H9 (cell line): ENCODE measurements at regions not wholly inside any gene's neighbourhood (a gene's known extent, or its start where the extent isn't known, plus 50 kb on each side); places are given as distances from the start of the nearest gene placed in this dataset.
A peak's percentile ranks its signal among the peaks of the same experiment; 100 is the strongest.

Experiments
- DNase-seq: peaks from one replicate; pipeline ENCODE4 v3.0.0-alpha.2; 2017
- H2AFZ ChIP-seq: one replicate; pipeline ENCODE4 v1.6.1; 2013; ENCODE audit warnings: mild to moderate bottlenecking, low read length, control low read depth, moderate library complexity
- H2AK5ac ChIP-seq: 2 replicates; pipeline ENCODE4 v1.6.1; 2013; ENCODE audit warnings: low read length, control low read depth, mixed read lengths; ENCODE audit not compliant: insufficient read length
- H2BK120ac ChIP-seq: one replicate; pipeline ENCODE4 v1.6.1; 2013; ENCODE audit warnings: low read depth, mild to moderate bottlenecking, low read length, control low read depth, inconsistent platforms; ENCODE audit not compliant: poor library complexity, severe bottlenecking
- H2BK12ac ChIP-seq: 2 replicates; pipeline ENCODE4 v1.6.1; 2013; ENCODE audit warnings: low read length, control low read depth, mixed read lengths, low read depth; ENCODE audit not compliant: insufficient read length
- H2BK15ac ChIP-seq: 2 replicates; pipeline ENCODE4 v1.6.1; 2013; ENCODE audit warnings: low read depth, low read length, control low read depth
- H2BK20ac ChIP-seq: one replicate; pipeline ENCODE4 v1.6.1; 2013; ENCODE audit warnings: low read depth, mild to moderate bottlenecking, low read length, control low read depth, inconsistent platforms; ENCODE audit not compliant: poor library complexity, severe bottlenecking
- H2BK5ac ChIP-seq: 2 replicates; pipeline ENCODE4 v1.6.1; 2013; ENCODE audit warnings: low read length, control low read depth, mixed read lengths; ENCODE audit not compliant: insufficient read length
- H3K14ac ChIP-seq: 2 replicates; pipeline ENCODE4 v1.6.1; 2013; ENCODE audit warnings: low read length, control low read depth; ENCODE audit not compliant: insufficient read depth
- H3K18ac ChIP-seq: 2 replicates; pipeline ENCODE4 v1.6.1; 2013; ENCODE audit warnings: low read depth, mild to moderate bottlenecking, mixed read lengths, low read length, control low read depth; ENCODE audit not compliant: insufficient read length
- H3K23ac ChIP-seq: 2 replicates; pipeline ENCODE4 v1.6.1; 2013; ENCODE audit warnings: low read length, control low read depth, mixed read lengths, low read depth; ENCODE audit not compliant: insufficient read length
- H3K23me2 ChIP-seq: 2 replicates; pipeline ENCODE4 v1.6.1; 2013; ENCODE audit warnings: low read depth, mild to moderate bottlenecking, mixed read lengths, low read length, control low read depth; ENCODE audit not compliant: insufficient read length, poor library complexity, severe bottlenecking
- H3K27ac ChIP-seq: 2 replicates; pipeline ENCODE4 v1.5.1; 2013; ENCODE audit warnings: low read length, control low read depth, mixed read lengths, low read depth; ENCODE audit not compliant: insufficient read length
- H3K27me3 ChIP-seq: 2 replicates; pipeline ENCODE4 v1.6.1; 2013; ENCODE audit warnings: low read length, control low read depth, inconsistent platforms; ENCODE audit not compliant: insufficient read depth
- H3K4ac ChIP-seq: 2 replicates; pipeline ENCODE4 v1.6.1; 2013; ENCODE audit warnings: low read depth, mild to moderate bottlenecking, control low read depth, inconsistent platforms, low read length, moderate library complexity
- H3K4me1 ChIP-seq: 2 replicates; pipeline ENCODE4 v1.6.1; 2013; ENCODE audit warnings: low read length, control low read depth, inconsistent platforms; ENCODE audit not compliant: insufficient read depth
- H3K4me2 ChIP-seq: 2 replicates; pipeline ENCODE4 v1.6.1; 2013; ENCODE audit warnings: low read length, control low read depth, mixed read lengths; ENCODE audit not compliant: insufficient read length, insufficient read depth
- H3K56ac ChIP-seq: 2 replicates; pipeline ENCODE4 v1.6.1; 2013; ENCODE audit warnings: low read depth, mild to moderate bottlenecking, mixed read lengths, low read length, control low read depth; ENCODE audit not compliant: insufficient read length
- H3K79me1 ChIP-seq: 2 replicates; pipeline ENCODE4 v1.6.1; 2013; ENCODE audit warnings: low read depth, mild to moderate bottlenecking, moderate library complexity, low read length, control low read depth, inconsistent platforms; ENCODE audit not compliant: insufficient read depth, poor library complexity, severe bottlenecking
- H3K79me2 ChIP-seq: 2 replicates; pipeline ENCODE4 v1.6.1; 2013; ENCODE audit warnings: low read length, control low read depth, inconsistent platforms; ENCODE audit not compliant: insufficient read depth
- H3K9ac ChIP-seq: 2 replicates; pipeline ENCODE4 v1.6.1; 2013; ENCODE audit warnings: low read length, control low read depth, mixed read lengths; ENCODE audit not compliant: insufficient read length; ENCODE audit errors: extremely low read depth
- H3K9me3 ChIP-seq: one replicate; pipeline ENCODE4 v1.6.1; 2013; ENCODE audit warnings: low read depth, low read length, inconsistent platforms; ENCODE audit not compliant: control insufficient read depth
- H3T11ph ChIP-seq: one replicate; pipeline ENCODE4 v1.6.1; 2013; ENCODE audit warnings: mild to moderate bottlenecking, low read length, control low read depth, inconsistent platforms
- H4K20me1 ChIP-seq: one replicate; pipeline ENCODE4 v1.6.1; 2013; ENCODE audit not compliant: control insufficient read depth, insufficient read length, insufficient read depth
- H4K5ac ChIP-seq: 2 replicates; pipeline ENCODE4 v1.6.1; 2013; ENCODE audit warnings: low read depth, mild to moderate bottlenecking, mixed read lengths, low read length, control low read depth; ENCODE audit not compliant: insufficient read length
- H4K8ac ChIP-seq: replicated peaks from 2 replicates; pipeline ENCODE4 v1.6.1; 2013; ENCODE audit warnings: low read length, control low read depth, mixed read lengths, low read depth; ENCODE audit not compliant: insufficient read length
- H4K91ac ChIP-seq: 2 replicates; pipeline ENCODE4 v1.6.1; 2013; ENCODE audit warnings: low read depth, mild to moderate bottlenecking, moderate library complexity, mixed read lengths, low read length, control low read depth; ENCODE audit not compliant: insufficient read length
- H3K27ac Mint-ChIP-seq, 3 experiments: 2 replicates in 2 of 3; 3 replicates in 1 of 3; pipeline ENCODE4 v1.8.0; 2020 to 2021; ENCODE audit warnings: mixed read lengths in 3 of 3, mild to moderate bottlenecking in 1 of 3, moderate library complexity in 1 of 3
- H3K27me3 Mint-ChIP-seq: 2 replicates; pipeline ENCODE4 v1.8.0; 2021; ENCODE audit warnings: low read depth, mild to moderate bottlenecking, moderate library complexity, mixed read lengths
- H3K36me3 Mint-ChIP-seq, 3 experiments: 2 replicates in 2 of 3; 3 replicates in 1 of 3; pipeline ENCODE4 v1.8.0; 2020 to 2021; ENCODE audit warnings: low read depth in 3 of 3, mixed read lengths in 3 of 3; ENCODE audit not compliant: insufficient read depth in 1 of 3
- H3K4me1 Mint-ChIP-seq, 2 experiments: 2 replicates each; pipeline ENCODE4 v1.8.0; 2020; ENCODE audit warnings: mixed read lengths in 2 of 2
- H3K4me3 Mint-ChIP-seq, 2 experiments: 2 replicates in 1 of 2; 3 replicates in 1 of 2; pipeline ENCODE4 v1.8.0; 2020 to 2021; ENCODE audit warnings: mild to moderate bottlenecking in 2 of 2, mixed read lengths in 2 of 2, moderate library complexity in 1 of 2
- H3K9me3 Mint-ChIP-seq, 2 experiments: 2 replicates in 1 of 2; 3 replicates in 1 of 2; pipeline ENCODE4 v1.8.0; 2020; ENCODE audit warnings: mild to moderate bottlenecking in 2 of 2, mixed read lengths in 2 of 2, moderate library complexity in 1 of 2
- WGBS: extraction: QIAGEN DNeasy Blood & Tissue Kit; methylation state at CpG from one replicate; pipeline ENCODE4 v1.1.7; 2013; ENCODE audit warnings: missing lambda C conversion rate, low lambda C conversion rate, mixed read lengths; ENCODE audit not compliant: insufficient read length; ENCODE audit errors: extremely low coverage; 5-methylcytosine and 5-hydroxymethylcytosine counted together
- TF ChIP-seq, protein P1 (sequence below): fragments of 200-600 bp; sonication (generic); conservative IDR thresholded peaks from 3 replicates; pipeline ENCODE4 v1.8.0; 2021; ENCODE audit warnings: antibody characterized with exemption, mild to moderate bottlenecking

- Histone ChIP-seq H2AK5ac (no peak overlapping the region), H3K79me2 (no peaks in the 10 kb centered on the region), H3K23ac (no peak overlapping the region), H3K9me3 (no peaks in the 10 kb centered on the region), H2BK5ac (no peak overlapping the region), H3K4ac (no peak overlapping the region), H3K79me1 (no peaks in the 10 kb centered on the region), H3K27ac (no peak overlapping the region), H3K4me2 (no peak overlapping the region), H3K27me3 (no peaks in the 10 kb centered on the region), H4K8ac (no peak overlapping the region), H4K20me1 (no peaks in the 10 kb centered on the region), H2BK12ac (no peak overlapping the region), H3K9ac (no peak overlapping the region), H2BK15ac (no peak overlapping the region), H4K5ac (no peak overlapping the region), H3K18ac (no peak overlapping the region), H3K23me2 (no peaks in the 10 kb centered on the region), H4K91ac (no peak overlapping the region), H2AFZ (no peak overlapping the region), H2BK20ac (no peak overlapping the region), H3T11ph (no peak overlapping the region), H2BK120ac (no peak overlapping the region), H3K14ac (peak overlapping the region; percentile 24; the same call in 1 of the 2 replicates), H3K56ac (no peak overlapping the region), H3K4me1 (no peaks in the 10 kb centered on the region)
- WGBS: no CpG with 5 or more reads among the region's 3 CpGs
- peaks cover 0 to 3% of the 10 kb centered on the region in 2 experiments; a peak in 2 of 5 replicates for H3K9me3 Mint-ChIP-seq
- H3K36me3 Mint-ChIP-seq: no peaks in the 10 kb centered on the region
- DNase-seq: no peak
- H3K4me1 Mint-ChIP-seq: no peaks in the 10 kb centered on the region
- no peak overlapping the region for H3K4me3 Mint-ChIP-seq
- H3K27me3 Mint-ChIP-seq: peaks cover 7% of the 10 kb centered on the region
- TF ChIP-seq, protein P1, sequence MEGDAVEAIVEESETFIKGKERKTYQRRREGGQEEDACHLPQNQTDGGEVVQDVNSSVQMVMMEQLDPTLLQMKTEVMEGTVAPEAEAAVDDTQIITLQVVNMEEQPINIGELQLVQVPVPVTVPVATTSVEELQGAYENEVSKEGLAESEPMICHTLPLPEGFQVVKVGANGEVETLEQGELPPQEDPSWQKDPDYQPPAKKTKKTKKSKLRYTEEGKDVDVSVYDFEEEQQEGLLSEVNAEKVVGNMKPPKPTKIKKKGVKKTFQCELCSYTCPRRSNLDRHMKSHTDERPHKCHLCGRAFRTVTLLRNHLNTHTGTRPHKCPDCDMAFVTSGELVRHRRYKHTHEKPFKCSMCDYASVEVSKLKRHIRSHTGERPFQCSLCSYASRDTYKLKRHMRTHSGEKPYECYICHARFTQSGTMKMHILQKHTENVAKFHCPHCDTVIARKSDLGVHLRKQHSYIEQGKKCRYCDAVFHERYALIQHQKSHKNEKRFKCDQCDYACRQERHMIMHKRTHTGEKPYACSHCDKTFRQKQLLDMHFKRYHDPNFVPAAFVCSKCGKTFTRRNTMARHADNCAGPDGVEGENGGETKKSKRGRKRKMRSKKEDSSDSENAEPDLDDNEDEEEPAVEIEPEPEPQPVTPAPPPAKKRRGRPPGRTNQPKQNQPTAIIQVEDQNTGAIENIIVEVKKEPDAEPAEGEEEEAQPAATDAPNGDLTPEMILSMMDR: no peak
- no peak overlapping the region; a peak in 2 of 7 replicates for H3K27ac Mint-ChIP-seq
These were observed 155.5 kb upstream of the GDF10 start for GRCh38 chr10:47144525-47144924.
